ENCODE measurements at regions not wholly inside any gene's neighbourhood (a gene's known extent, or its start where the extent isn't known, plus 50 kb on each side); places are given as distances from the start of the nearest gene placed in this dataset.

GRCh38 chr6:56863366-56863765, 91.5 kb upstream of the BEND6 start:
- no peak for DNase-seq (ENCODE audit: low spot score)

- no peak for DNase-seq (ENCODE audit: low spot score)
These were observed 92.3 kb upstream of the BEND6 start for GRCh38 chr6:56862415-56863175.

- no peak for DNase-seq (ENCODE audit: low spot score)
These were observed 94.4 kb upstream of the BEND6 start for GRCh38 chr6:56860475-56860874.

GRCh38 chr6:56856036-56856580, 98.8 kb upstream of the BEND6 start:
- DNase-seq (ENCODE audit: low spot score): no peak

GRCh38 chr6:56854086-56854485, 100.8 kb upstream of the BEND6 start:
- DNase-seq (ENCODE audit: low spot score): no peak

GRCh38 chr6:56853541-56853940, 101.4 kb upstream of the BEND6 start:
- DNase-seq (ENCODE audit: low spot score): no peak

DNA sequence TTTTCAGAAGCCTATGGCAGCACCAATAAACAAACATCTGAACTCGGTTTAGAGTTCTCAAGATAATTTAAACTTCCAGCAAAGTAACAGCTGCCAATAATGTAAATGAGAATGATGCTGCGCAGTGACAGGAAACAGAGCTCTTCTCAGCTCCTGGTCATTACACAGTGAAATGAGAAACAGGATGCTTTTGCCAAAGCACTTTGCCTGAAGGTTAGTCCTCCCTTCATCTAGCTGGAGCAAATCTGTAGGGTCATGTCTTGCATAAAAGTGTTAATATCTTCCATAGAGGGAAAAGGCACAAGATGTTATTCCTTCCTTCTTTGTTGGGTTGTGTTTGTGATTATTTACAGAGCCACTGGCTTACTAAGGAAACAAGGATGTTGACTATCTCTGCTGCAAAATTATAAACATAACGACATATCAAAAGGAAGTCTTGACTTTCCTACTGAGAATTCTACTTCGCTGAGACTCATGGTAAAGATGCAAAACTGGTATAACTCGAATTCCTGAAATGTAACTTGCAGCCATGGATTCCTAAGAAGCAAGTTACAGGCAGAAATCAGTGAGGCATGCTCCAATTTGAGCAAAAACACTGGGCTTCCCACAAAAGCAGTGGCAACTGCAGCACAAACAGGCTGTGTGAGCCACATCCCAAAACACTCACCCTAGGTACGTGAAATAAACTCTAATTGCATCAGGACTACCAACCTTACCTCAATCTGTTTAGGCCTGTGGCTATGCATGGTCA, 102.5 kb upstream of the BEND6 start:
- peak; percentile 24 for DNase-seq (ENCODE audit: low spot score)

DNA sequence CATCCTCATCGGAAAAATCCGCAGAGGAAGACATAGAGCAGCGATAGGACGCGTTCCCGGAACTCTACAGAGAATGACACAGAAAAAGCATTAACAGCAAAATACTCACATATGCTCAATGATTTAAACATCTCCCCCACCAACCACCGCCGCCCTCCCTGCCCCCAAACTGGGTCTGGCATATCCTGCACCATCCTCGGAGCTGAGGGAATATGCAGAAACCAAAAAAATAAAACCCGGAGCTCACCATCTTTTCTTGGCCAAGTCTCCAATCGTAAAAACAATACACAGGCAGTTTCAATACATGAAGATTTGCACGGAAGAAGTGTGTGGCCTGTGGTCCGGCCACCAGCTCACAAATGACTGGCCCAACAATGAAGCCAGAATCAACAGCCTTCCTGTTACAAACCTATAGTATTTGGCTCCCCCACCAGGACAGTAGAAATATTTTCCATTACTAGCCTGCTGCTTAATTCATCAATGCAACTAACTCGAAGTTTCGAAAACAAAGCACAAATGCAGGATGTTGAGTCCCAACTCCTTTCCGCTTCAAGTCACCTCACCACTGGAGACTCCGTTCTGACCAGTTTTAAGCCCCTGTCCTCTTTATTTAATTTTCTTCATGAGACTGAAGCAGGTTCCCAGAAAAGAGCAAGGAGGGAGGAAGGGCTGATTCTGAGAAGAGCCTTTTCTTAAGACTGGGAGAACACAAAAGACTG, 103.2 kb upstream of the BEND6 start:
- peak; percentile 93 for DNase-seq (ENCODE audit: low spot score)

- peak; percentile 51 for DNase-seq (ENCODE audit: low spot score)
These were observed 103.8 kb upstream of the BEND6 start for GRCh38 chr6:56851074-56851473.

DNA sequence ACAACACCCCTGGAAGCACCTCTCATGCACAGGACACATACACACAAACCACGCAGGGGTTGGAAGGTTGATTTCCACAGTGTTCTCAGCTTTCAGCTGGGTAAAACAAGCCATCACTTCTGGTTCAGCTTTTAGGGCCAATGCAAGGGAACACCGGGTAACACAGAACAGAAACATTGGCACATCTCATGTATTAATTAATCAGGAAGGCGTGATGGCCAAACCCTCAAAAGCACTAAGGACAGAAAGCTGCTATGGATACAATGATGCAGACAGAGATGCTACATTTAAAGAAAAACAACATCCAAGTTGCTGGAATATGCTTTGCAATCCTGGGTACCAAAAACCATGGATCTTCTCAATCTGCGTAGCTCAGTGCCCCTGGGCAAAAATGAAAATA, 104.3 kb upstream of the BEND6 start:
- peak; percentile 64 for DNase-seq (ENCODE audit: low spot score)

DNA sequence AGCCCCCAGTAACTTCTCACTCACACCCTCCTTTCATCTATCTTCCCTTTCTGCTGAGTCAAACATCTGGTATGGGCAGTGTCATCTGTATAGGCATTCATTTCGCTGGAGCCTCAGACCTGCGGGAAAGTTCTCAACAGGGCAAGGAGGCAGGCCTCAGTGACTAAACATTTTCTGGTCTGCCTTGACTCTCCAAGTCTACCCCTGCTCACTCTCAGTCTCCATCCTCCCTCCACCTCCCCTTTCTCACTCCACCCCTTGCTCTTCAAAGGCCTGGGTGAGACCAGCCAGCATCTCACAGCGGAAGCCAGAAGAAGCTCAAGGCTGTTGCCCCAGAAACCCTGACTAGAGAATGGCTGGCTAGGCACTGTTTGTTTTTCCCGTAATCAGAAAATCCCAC, 105.0 kb upstream of the BEND6 start:
- DNase-seq (ENCODE audit: low spot score): peak; percentile 57

DNA sequence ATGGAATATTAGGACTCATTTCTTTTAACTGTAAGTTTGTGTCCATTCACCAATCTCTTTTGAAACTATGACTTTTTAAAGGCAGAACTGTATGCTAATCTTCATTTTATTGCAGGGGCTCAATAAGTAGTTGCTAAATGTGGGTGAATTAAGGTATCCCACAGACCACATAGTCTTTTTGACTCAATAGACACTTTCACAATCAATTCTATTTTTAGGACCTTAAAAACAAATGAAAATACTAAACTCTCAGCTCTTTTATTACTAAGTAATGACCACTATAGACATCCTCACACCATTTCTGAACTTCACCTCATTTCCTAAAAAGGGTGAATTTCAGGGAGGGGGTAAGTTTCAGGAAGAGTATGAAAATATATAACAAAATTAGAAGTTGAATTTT, 106.8 kb upstream of the BEND6 start:
- no peak for DNase-seq (ENCODE audit: low spot score)

GRCh38 chr6:56845032-56845431, 109.9 kb upstream of the BEND6 start:
- no peak for DNase-seq (ENCODE audit: low spot score)

DNA sequence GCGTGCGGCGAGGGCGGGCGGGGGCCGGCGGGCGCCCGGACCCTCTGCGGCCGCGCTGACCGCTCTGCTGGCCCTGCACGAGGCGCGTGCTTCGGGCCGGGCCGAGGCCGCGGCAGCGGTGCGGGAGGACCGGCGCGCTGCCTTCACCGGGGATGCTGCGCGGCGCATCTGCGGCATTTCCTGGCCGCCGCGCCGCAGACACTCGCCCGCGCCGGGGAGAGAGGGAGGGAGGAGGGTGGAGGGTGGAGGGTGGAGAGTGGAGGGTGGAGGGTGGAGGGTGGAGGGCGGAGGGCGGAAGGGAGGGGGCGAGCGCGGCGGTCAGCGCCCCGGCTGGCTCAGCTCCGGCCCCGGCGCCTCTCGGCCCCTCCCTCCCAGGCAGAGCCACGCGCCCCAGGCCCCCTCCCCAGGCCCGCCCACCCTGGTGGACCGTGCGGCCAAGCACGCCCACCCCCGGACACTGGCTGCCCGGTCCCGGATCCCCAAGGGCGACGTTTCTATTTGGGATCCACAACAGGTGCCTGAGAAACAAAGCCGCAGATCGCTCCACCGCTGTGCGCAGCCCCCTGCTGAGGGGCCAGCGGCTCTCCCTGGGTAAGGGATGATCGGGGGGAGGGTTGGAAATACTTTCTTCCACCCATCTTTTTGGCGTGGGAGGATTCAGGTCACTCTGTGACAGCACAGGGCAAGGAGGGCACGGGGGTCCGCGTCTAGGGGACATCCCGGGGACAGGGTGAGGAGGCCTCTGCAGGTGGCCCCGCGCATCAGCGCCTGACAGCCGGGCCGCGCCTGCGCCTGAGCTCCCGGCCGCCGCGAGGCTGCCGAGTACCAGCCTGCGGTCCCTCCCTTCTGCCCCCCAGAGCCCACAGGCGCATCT, 111.2 kb upstream of the BEND6 start:
- DNase-seq (ENCODE audit: low spot score): peak; percentile 89

GRCh38 chr6:56842686-56843475, 112.0 kb upstream of the BEND6 start:
- DNase-seq (ENCODE audit: low spot score): no peak

DNA sequence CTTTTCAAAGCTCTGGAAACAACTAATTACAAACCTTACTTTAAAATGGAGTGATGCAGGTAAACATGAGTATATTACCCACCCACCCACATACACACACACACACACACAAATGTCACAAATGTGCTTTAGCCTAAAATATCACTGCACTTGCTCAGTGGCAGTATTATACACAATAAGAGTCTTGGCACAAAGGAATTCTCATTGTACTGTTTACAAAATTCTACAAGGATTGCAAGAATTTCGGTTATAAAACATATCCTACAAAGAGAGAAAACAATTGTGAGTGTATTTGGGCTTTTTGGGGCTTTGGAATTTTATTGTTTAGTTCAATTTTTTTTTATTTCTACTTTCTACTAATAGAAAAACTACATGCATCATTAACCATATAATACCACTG, 113.2 kb upstream of the BEND6 start:
- DNase-seq (ENCODE audit: low spot score): no peak

DNA sequence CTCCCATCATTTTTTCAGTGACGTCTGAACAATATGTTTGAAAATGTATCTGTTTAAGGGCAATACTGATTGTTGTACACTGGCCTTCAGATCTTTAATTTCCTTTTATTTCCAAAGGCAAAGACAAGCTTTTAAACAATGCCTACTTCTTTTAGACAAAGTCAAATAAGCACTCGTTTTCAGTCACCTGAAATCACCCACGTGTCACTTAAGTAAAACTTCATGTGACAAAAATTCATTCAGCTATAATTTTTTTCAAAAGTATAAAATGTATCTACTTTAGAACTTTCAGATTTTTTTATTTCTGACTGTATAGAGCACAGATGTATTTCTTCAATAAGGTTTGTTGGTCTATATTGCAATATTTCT, 113.5 kb upstream of the BEND6 start:
- DNase-seq (ENCODE audit: low spot score): no peak

GRCh38 chr6:56840467-56841380, 114.2 kb upstream of the BEND6 start:
- DNase-seq (ENCODE audit: low spot score): peak; percentile 75

- no peak for DNase-seq (ENCODE audit: low spot score)
These were observed 115.2 kb upstream of the BEND6 start for GRCh38 chr6:56839533-56840183.
